ENCODE measurements at regions not wholly inside any gene's neighbourhood (a gene's known extent, or its start where the extent isn't known, plus 50 kb on each side); places are given as distances from the start of the nearest gene placed in this dataset.

GRCh38 chr3:182524711-182525401 lies 268.4 kb upstream of the ATP11B start:
- DNase-seq: no peak

- no peak for DNase-seq
These were observed 267.4 kb upstream of the ATP11B start for GRCh38 chr3:182525766-182526374.

GRCh38 chr3:182527745-182528144 lies 265.6 kb upstream of the ATP11B start:
- DNase-seq: no peak

- DNase-seq: no peak
These were observed 263.0 kb upstream of the ATP11B start for GRCh38 chr3:182530316-182530715.

- peak; percentile 36 for DNase-seq
These were observed 259.9 kb upstream of the ATP11B start for GRCh38 chr3:182533394-182533793.

GRCh38 chr3:182544542-182544941 lies 248.8 kb upstream of the ATP11B start:
- no peak for DNase-seq

- no peak for DNase-seq
These were observed 231.0 kb upstream of the ATP11B start for GRCh38 chr3:182562274-182562673.

GRCh38 chr3:182565916-182566796 lies 227.1 kb upstream of the ATP11B start:
- DNase-seq: no peak

GRCh38 chr3:182567700-182568099 lies 225.6 kb upstream of the ATP11B start:
- no peak for DNase-seq

- DNase-seq: no peak
These were observed 225.0 kb upstream of the ATP11B start for GRCh38 chr3:182568261-182568660.

- DNase-seq: no peak
These were observed 224.4 kb upstream of the ATP11B start for GRCh38 chr3:182568876-182569275.

- DNase-seq: no peak
These were observed 222.2 kb upstream of the ATP11B start for GRCh38 chr3:182570946-182571594.

GRCh38 chr3:182575941-182576340 lies 217.4 kb upstream of the ATP11B start:
- no peak for DNase-seq

- no peak for DNase-seq
These were observed 209.8 kb upstream of the ATP11B start for GRCh38 chr3:182583545-182583944.

- no peak for DNase-seq
These were observed 207.7 kb upstream of the ATP11B start for GRCh38 chr3:182585532-182586150.

GRCh38 chr3:182592747-182593146 lies 200.6 kb upstream of the ATP11B start:
- DNase-seq: no peak

GRCh38 chr3:182596676-182597410 lies 196.5 kb upstream of the ATP11B start:
- DNase-seq: no peak

- no peak for DNase-seq
These were observed 195.7 kb upstream of the ATP11B start for GRCh38 chr3:182597621-182598041.

- no peak for DNase-seq
These were observed 191.7 kb upstream of the ATP11B start for GRCh38 chr3:182601597-182601996.

- no peak for DNase-seq
These were observed 189.8 kb upstream of the ATP11B start for GRCh38 chr3:182603501-182603900.

- no peak for DNase-seq
These were observed 187.3 kb upstream of the ATP11B start for GRCh38 chr3:182605882-182606611.

All from hematopoietic multipotent progenitor cell treated with erythropoietin and hydrocortisone succinate and interleukin-3 and kit ligand, for 6 days (in vitro differentiated cells).